Smooth muscle cell (in vitro differentiated cells): ENCODE measurements at regions not wholly inside any gene's neighbourhood (a gene's known extent, or its start where the extent isn't known, plus 50 kb on each side); places are given as distances from the start of the nearest gene placed in this dataset. TPM values are rescaled to one million over a fixed set of nuclear protein-coding genes. Genes with fewer than 3 reads are reported as not detected.

Experiments
- DNase-seq: peaks from one replicate; lab custom pipeline; 2025; ENCODE audit not compliant: unreplicated experiment; lab: John Stamatoyannopoulos, UW
- H2AFZ ChIP-seq: fragments of 200-600 bp; sonication (generic); 2 replicates; pipeline ENCODE4 v1.6.0; 2016; ENCODE audit warnings: antibody characterized with exemption, low read depth, mild to moderate bottlenecking
- H3F3A ChIP-seq: fragments of 200-600 bp; sonication (generic); 2 replicates; pipeline ENCODE4 v1.6.0; 2017; ENCODE audit warnings: antibody characterized with exemption, low read depth
- H3K27ac ChIP-seq: fragments of 200-600 bp; sonication (generic); 2 replicates; pipeline ENCODE4 v1.5.1; 2016; ENCODE audit warnings: low read depth, mild to moderate bottlenecking
- H3K27me3 ChIP-seq: fragments of 200-600 bp; sonication (generic); 2 replicates; pipeline ENCODE4 v1.6.1; 2016; ENCODE audit warnings: low read depth, mild to moderate bottlenecking
- H3K36me3 ChIP-seq: fragments of 200-600 bp; sonication (generic); 2 replicates; pipeline ENCODE4 v1.5.1; 2016; ENCODE audit warnings: low read depth
- H3K4me1 ChIP-seq: fragments of 200-600 bp; sonication (generic); 2 replicates; pipeline ENCODE4 v1.5.1; 2016; ENCODE audit warnings: low read depth
- H3K4me2 ChIP-seq: fragments of 200-600 bp; sonication (generic); 2 replicates; pipeline ENCODE4 v1.6.0; 2016; ENCODE audit warnings: mild to moderate bottlenecking
- H3K4me3 ChIP-seq: fragments of 200-600 bp; sonication (generic); 2 replicates; pipeline ENCODE4 v1.5.1; 2016; ENCODE audit warnings: mild to moderate bottlenecking
- H3K79me2 ChIP-seq: fragments of 200-600 bp; sonication (generic); 2 replicates; pipeline ENCODE4 v1.6.0; 2016; ENCODE audit warnings: low read depth, mild to moderate bottlenecking
- H3K9ac ChIP-seq: fragments of 200-600 bp; sonication (generic); 2 replicates; pipeline ENCODE4 v1.6.0; 2016; ENCODE audit warnings: low read depth
- H3K9me3 ChIP-seq: fragments of 200-600 bp; sonication (generic); replicated peaks from 2 replicates; pipeline ENCODE4 v1.5.1; 2016; ENCODE audit warnings: low read depth
- H4K20me1 ChIP-seq: fragments of 200-600 bp; sonication (generic); 2 replicates; pipeline ENCODE4 v1.6.0; 2016; ENCODE audit warnings: low read depth
- CTCF ChIP-seq: fragments of 200-600 bp; sonication (generic); IDR thresholded peaks from 2 replicates; pipeline ENCODE4 v1.5.1; 2017; ENCODE audit warnings: borderline replicate concordance, mild to moderate bottlenecking, antibody characterized with exemption; ENCODE audit not compliant: insufficient read depth, poor library complexity, severe bottlenecking
- WGBS: methylation state at CpG from one replicate; pipeline ENCODE4 v1.1.7; 2016; ENCODE audit warnings: low lambda C conversion rate; 5-methylcytosine and 5-hydroxymethylcytosine counted together
- small RNA-seq: library from RNA; depleted of rRNA; stranded (forward); fragments of <200 nt; gene quantifications from one replicate; pipeline ENCODE3, GENCODE V24; 2014

DNA sequence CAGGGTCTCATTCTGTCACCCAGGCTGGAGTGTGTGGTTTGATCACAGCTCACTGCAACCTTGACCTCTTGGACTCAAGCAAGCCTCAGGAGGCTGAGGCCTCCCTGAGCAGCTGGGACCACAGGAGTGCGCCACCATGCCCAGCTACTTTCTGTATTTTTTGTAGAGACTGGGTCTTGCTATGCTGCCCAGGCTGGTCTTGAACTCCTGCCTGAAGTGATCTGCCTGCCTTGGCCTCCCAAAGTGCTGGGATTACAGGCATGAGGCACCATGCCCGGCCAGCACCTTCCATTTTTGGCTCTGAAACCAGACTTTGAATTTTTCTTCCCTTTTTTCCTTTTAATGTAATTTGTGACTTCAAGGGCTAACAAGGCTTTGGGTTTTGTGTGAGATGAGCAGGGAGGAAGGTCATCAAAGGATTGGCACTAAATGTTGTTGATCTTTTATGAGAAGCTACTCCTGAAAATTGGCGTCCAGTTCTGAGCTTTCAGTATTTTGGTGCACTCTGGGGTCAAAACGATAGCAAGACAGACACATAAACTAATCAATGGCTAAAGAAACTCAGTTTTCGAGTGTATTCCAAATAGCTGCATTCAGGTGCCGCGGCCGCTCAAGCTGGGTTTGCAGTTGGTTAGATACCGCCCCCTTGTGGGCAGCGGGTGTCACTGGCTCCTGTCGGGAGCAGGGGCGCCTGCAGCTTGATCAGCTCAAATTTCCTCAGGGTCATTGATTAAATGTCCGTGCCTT, 51.9 kb upstream of the CLMP start:
- Histone ChIP-seq H3K9ac (no peak overlapping the region), H3K27me3 (no peaks in the 10 kb centered on the region), H3F3A (no peaks in the 10 kb centered on the region), H3K9me3 (no peaks in the 10 kb centered on the region), H2AFZ (no peak overlapping the region), H3K27ac (no peak overlapping the region), H3K4me2 (peak overlapping the region; percentile 71), H3K4me1 (no peaks in the 10 kb centered on the region), H3K79me2 (no peaks in the 10 kb centered on the region), H4K20me1 (no peaks in the 10 kb centered on the region), H3K36me3 (no peaks in the 10 kb centered on the region), H3K4me3 (no peak overlapping the region)
- TF ChIP-seq CTCF: peak; percentile 97
- peak; percentile 45 for DNase-seq
- 16% methylated on average over 13 of the region's 13 CpGs for WGBS

DNA sequence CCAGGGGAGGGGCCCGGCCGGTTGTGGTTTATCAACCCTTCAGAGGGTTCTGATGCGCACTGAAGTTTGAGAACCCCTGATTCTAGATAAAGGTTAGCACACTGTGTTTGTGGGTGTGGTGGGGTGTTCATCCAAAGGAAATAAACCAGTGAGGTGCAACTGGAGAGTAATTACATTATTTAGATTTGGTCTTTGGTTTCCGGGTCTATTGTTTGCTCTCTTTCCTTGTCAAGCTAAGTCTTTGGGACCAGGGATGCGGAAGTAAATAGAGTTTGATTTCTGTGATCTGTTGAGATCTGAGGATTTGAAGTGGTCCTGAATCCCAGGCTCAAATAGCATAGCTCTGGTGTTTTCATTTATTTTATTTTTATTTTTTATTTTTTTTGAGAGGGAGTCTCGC, 50.5 kb upstream of the CLMP start:
- H3K9ac ChIP-seq: no peak overlapping the region

More for the DNA sequence above, 50.5 kb upstream of the CLMP start:
- H3F3A ChIP-seq: no peaks in the 10 kb centered on the region
- no peaks in the 10 kb centered on the region for H3K9me3 ChIP-seq
- no peaks in the 10 kb centered on the region for H3K36me3 ChIP-seq
- no peak overlapping the region for H3K27ac ChIP-seq
- H3K4me1 ChIP-seq: no peaks in the 10 kb centered on the region
- H4K20me1 ChIP-seq: no peaks in the 10 kb centered on the region
- H2AFZ ChIP-seq: no peak overlapping the region
- 97% methylated on average over 6 of the region's 6 CpGs for WGBS
- H3K79me2 ChIP-seq: no peaks in the 10 kb centered on the region
- H3K4me2 ChIP-seq: no peak overlapping the region
- no peak overlapping the region for H3K4me3 ChIP-seq
- no peak for TF ChIP-seq CTCF
- DNase-seq: no peak
- no peaks in the 10 kb centered on the region for H3K27me3 ChIP-seq

Small RNAs in the stretch of these regions (small RNA-seq; reads per million reads assigned to genes)
- not detected for gene RF00096
